Activated naive CD4-positive, alpha-beta T cell treated with anti-CD3 and anti-CD28 coated beads, Interleukin-2, amount 10 ng/mL, durations not matched to agents 7 days and 5 days (primary cell): ENCODE measurements at regions not wholly inside any gene's neighbourhood (a gene's known extent, or its start where the extent isn't known, plus 50 kb on each side); places are given as distances from the start of the nearest gene placed in this dataset.

Experiments used
- CTCF ChIA-PET: fragments of 350-600 bp; sonication (Branson Sonifier 250); formaldehyde crosslinking; loops from one replicate; lab custom pipeline; 2021; ENCODE audit warnings: antibody characterized with exemption; lab: Charles Lee
- DNase-seq: peaks from one replicate; pipeline ENCODE4 v3.0.0-alpha.2; 2020
- H3K27ac Mint-ChIP-seq: one replicate; pipeline ENCODE4 v1.8.0; 2021; ENCODE audit warnings: mild to moderate bottlenecking, moderate library complexity, mixed read lengths
- H3K27me3 Mint-ChIP-seq: one replicate; pipeline ENCODE4 v1.8.0; 2021; ENCODE audit warnings: mild to moderate bottlenecking, mixed read lengths
- H3K36me3 Mint-ChIP-seq: one replicate; pipeline ENCODE4 v1.8.0; 2021; ENCODE audit warnings: mixed read lengths
- H3K4me1 Mint-ChIP-seq: one replicate; pipeline ENCODE4 v1.8.0; 2021; ENCODE audit warnings: mixed read lengths
- H3K4me3 Mint-ChIP-seq: one replicate; pipeline ENCODE4 v1.8.0; 2021; ENCODE audit warnings: mild to moderate bottlenecking, moderate library complexity, mixed read lengths
- H3K9me3 Mint-ChIP-seq: one replicate; pipeline ENCODE4 v1.8.0; 2021; ENCODE audit warnings: mixed read lengths

GRCh38 chr20:40320517-40321011, 368.5 kb downstream of the MAFB start:
- Mint-ChIP-seq H3K27ac (no peak overlapping the region), H3K4me3 (no peak overlapping the region), H3K27me3 (no peaks in the 10 kb centered on the region), H3K36me3 (no peaks in the 10 kb centered on the region), H3K4me1 (no peaks in the 10 kb centered on the region), H3K9me3 (no peaks in the 10 kb centered on the region)
- no peak for DNase-seq
- CTCF ChIA-PET: no interaction called here

GRCh38 chr20:40319741-40320516, 369.1 kb downstream of the MAFB start:
- no peaks in the 10 kb centered on the region for H3K9me3 Mint-ChIP-seq
- no peak overlapping the region for H3K27ac Mint-ChIP-seq
- no peak for DNase-seq
- no peaks in the 10 kb centered on the region for H3K27me3 Mint-ChIP-seq
- CTCF ChIA-PET: no interaction called here
- H3K4me3 Mint-ChIP-seq: no peak overlapping the region
- no peaks in the 10 kb centered on the region for H3K4me1 Mint-ChIP-seq
- H3K36me3 Mint-ChIP-seq: no peaks in the 10 kb centered on the region

GRCh38 chr20:40319056-40319455, 370.0 kb downstream of the MAFB start:
- Mint-ChIP-seq H3K36me3 (no peaks in the 10 kb centered on the region), H3K4me1 (no peaks in the 10 kb centered on the region), H3K4me3 (no peak overlapping the region), H3K27ac (no peak overlapping the region), H3K9me3 (no peaks in the 10 kb centered on the region), H3K27me3 (no peaks in the 10 kb centered on the region)
- DNase-seq: no peak
- CTCF ChIA-PET: no interaction called here

GRCh38 chr20:40317156-40317790, 371.8 kb downstream of the MAFB start:
- DNase-seq: no peak
- CTCF ChIA-PET: no interaction called here
- H3K27me3 Mint-ChIP-seq: no peaks in the 10 kb centered on the region
- H3K4me1 Mint-ChIP-seq: no peaks in the 10 kb centered on the region
- no peak overlapping the region for H3K27ac Mint-ChIP-seq
- no peaks in the 10 kb centered on the region for H3K9me3 Mint-ChIP-seq
- no peaks in the 10 kb centered on the region for H3K36me3 Mint-ChIP-seq
- H3K4me3 Mint-ChIP-seq: no peak overlapping the region

GRCh38 chr20:40314278-40314677, 374.8 kb downstream of the MAFB start:
- Mint-ChIP-seq H3K9me3 (no peaks in the 10 kb centered on the region), H3K4me1 (no peaks in the 10 kb centered on the region), H3K36me3 (no peaks in the 10 kb centered on the region), H3K4me3 (no peak overlapping the region), H3K27me3 (no peaks in the 10 kb centered on the region), H3K27ac (no peak overlapping the region)
- CTCF ChIA-PET: no interaction called here
- no peak for DNase-seq

GRCh38 chr20:40313730-40314129, 375.3 kb downstream of the MAFB start:
- H3K27me3 Mint-ChIP-seq: no peaks in the 10 kb centered on the region

GRCh38 chr20:40309731-40310130, 379.3 kb downstream of the MAFB start:
- no peak for DNase-seq
- no peak overlapping the region for H3K4me3 Mint-ChIP-seq
- no peaks in the 10 kb centered on the region for H3K36me3 Mint-ChIP-seq
- H3K9me3 Mint-ChIP-seq: no peaks in the 10 kb centered on the region
- CTCF ChIA-PET: no interaction called here
- no peaks in the 10 kb centered on the region for H3K27me3 Mint-ChIP-seq
- H3K4me1 Mint-ChIP-seq: no peaks in the 10 kb centered on the region
- no peak overlapping the region for H3K27ac Mint-ChIP-seq

More at GRCh38 chr20:40313730-40314129, 375.3 kb downstream of the MAFB start:
- H3K9me3 Mint-ChIP-seq: no peaks in the 10 kb centered on the region
- no peak overlapping the region for H3K4me3 Mint-ChIP-seq
- H3K36me3 Mint-ChIP-seq: no peaks in the 10 kb centered on the region
- no peaks in the 10 kb centered on the region for H3K4me1 Mint-ChIP-seq
- no peak overlapping the region for H3K27ac Mint-ChIP-seq
- no peak for DNase-seq
- CTCF ChIA-PET: no interaction called here

GRCh38 chr20:40307997-40308396, 381.0 kb downstream of the MAFB start:
- no peak overlapping the region for H3K4me3 Mint-ChIP-seq
- H3K36me3 Mint-ChIP-seq: no peaks in the 10 kb centered on the region
- CTCF ChIA-PET: interaction anchor here (0.9 kb wide), 1 partner anchor 12 kb away, joined by 3 read pairs; no protein-coding TSS in a partner anchor
- no peak overlapping the region for H3K27ac Mint-ChIP-seq
- no peaks in the 10 kb centered on the region for H3K4me1 Mint-ChIP-seq
- no peaks in the 10 kb centered on the region for H3K9me3 Mint-ChIP-seq
- no peaks in the 10 kb centered on the region for H3K27me3 Mint-ChIP-seq
- no peak for DNase-seq

GRCh38 chr20:40307268-40307667, 381.8 kb downstream of the MAFB start:
- no peak for DNase-seq
- Mint-ChIP-seq H3K27me3 (no peaks in the 10 kb centered on the region), H3K4me1 (no peaks in the 10 kb centered on the region), H3K27ac (no peak overlapping the region), H3K9me3 (no peaks in the 10 kb centered on the region), H3K4me3 (no peak overlapping the region), H3K36me3 (no peaks in the 10 kb centered on the region)
- CTCF ChIA-PET: interaction anchor here (0.9 kb wide), 1 partner anchor 11 kb away, joined by 3 read pairs; no protein-coding TSS in a partner anchor

- H3K27me3 Mint-ChIP-seq: no peaks in the 10 kb centered on the region
- CTCF ChIA-PET: no interaction called here
- no peaks in the 10 kb centered on the region for H3K36me3 Mint-ChIP-seq
- DNase-seq: no peak
- no peak overlapping the region for H3K4me3 Mint-ChIP-seq
- no peak overlapping the region for H3K27ac Mint-ChIP-seq
- H3K4me1 Mint-ChIP-seq: no peaks in the 10 kb centered on the region
- H3K9me3 Mint-ChIP-seq: no peaks in the 10 kb centered on the region
Measured at GRCh38 chr20:40305303-40305702, 383.7 kb downstream of the MAFB start.

GRCh38 chr20:40304119-40304613, 384.9 kb downstream of the MAFB start:
- CTCF ChIA-PET: no interaction called here

GRCh38 chr20:40294747-40295146, 394.3 kb downstream of the MAFB start:
- Mint-ChIP-seq H3K9me3 (no peaks in the 10 kb centered on the region), H3K27me3 (no peaks in the 10 kb centered on the region), H3K4me1 (no peaks in the 10 kb centered on the region), H3K4me3 (no peak overlapping the region), H3K27ac (no peak overlapping the region), H3K36me3 (no peaks in the 10 kb centered on the region)
- DNase-seq: no peak
- CTCF ChIA-PET: no interaction called here

More at GRCh38 chr20:40304119-40304613, 384.9 kb downstream of the MAFB start:
- no peak overlapping the region for H3K27ac Mint-ChIP-seq
- no peaks in the 10 kb centered on the region for H3K9me3 Mint-ChIP-seq
- H3K4me1 Mint-ChIP-seq: no peaks in the 10 kb centered on the region
- no peaks in the 10 kb centered on the region for H3K36me3 Mint-ChIP-seq
- DNase-seq: no peak
- H3K4me3 Mint-ChIP-seq: no peak overlapping the region
- H3K27me3 Mint-ChIP-seq: no peaks in the 10 kb centered on the region

- Mint-ChIP-seq H3K9me3 (no peaks in the 10 kb centered on the region), H3K4me3 (no peak overlapping the region), H3K27ac (no peak overlapping the region), H3K27me3 (no peaks in the 10 kb centered on the region), H3K36me3 (no peaks in the 10 kb centered on the region), H3K4me1 (no peaks in the 10 kb centered on the region)
- no peak for DNase-seq
- CTCF ChIA-PET: no interaction called here
Measured at GRCh38 chr20:40294175-40294574, 394.9 kb downstream of the MAFB start.

- no peak for DNase-seq
- Mint-ChIP-seq H3K27ac (no peak overlapping the region), H3K36me3 (no peaks in the 10 kb centered on the region), H3K4me3 (no peak overlapping the region), H3K4me1 (no peaks in the 10 kb centered on the region), H3K9me3 (no peaks in the 10 kb centered on the region), H3K27me3 (no peaks in the 10 kb centered on the region)
- CTCF ChIA-PET: no interaction called here
Measured at GRCh38 chr20:40293740-40294139, 395.3 kb downstream of the MAFB start.
